ENCODE measurements at regions not wholly inside any gene's neighbourhood (a gene's known extent, or its start where the extent isn't known, plus 50 kb on each side); places are given as distances from the start of the nearest gene placed in this dataset.
"Not testable (repeated sequence)": the region's sequence is repeated elsewhere in the genome, so short reads cannot be mapped to it uniquely, and the experiment has no call there.

DNA sequence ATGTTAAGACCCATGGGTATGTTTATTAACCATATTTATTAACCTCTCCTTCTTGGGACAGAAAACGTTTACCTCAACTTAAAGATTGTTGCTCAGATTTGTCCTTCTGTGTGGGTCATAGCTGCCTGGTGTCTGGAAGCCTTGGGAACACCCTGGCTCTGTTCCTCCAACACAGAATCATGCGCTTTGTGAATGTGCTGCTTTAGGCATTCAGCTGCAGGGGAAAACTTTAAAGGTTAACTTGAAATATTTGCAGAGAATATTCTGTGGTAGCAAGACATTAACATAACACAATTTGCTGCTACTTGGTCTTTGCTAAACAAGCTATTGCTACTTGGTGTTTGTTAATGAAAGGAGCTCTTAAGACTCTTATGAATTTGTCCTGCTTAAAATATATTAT, 50.5 kb upstream of the THOC3 start:
- DNase-seq = not testable (repeated sequence)

DNA sequence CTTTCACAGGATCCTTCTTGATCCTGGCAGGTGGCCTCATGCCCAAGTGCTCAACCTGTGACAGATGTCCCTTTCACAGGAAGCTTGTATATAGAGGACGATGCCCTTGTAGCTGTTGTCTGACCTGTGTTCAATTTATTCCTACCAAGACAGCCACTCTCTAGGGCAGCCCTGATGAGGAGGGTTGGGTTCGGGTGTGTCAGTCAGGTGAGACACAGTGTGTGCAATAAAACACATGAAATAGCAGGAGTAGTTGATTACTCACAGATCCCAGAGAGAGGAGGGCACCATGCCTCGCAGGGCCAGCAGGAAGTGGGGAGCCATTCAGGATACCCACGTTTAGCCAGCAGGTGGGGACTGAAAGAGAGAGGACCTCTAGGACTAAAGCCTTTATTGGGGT, 52.7 kb upstream of the THOC3 start:
- not testable (repeated sequence) for DNase-seq

DNA sequence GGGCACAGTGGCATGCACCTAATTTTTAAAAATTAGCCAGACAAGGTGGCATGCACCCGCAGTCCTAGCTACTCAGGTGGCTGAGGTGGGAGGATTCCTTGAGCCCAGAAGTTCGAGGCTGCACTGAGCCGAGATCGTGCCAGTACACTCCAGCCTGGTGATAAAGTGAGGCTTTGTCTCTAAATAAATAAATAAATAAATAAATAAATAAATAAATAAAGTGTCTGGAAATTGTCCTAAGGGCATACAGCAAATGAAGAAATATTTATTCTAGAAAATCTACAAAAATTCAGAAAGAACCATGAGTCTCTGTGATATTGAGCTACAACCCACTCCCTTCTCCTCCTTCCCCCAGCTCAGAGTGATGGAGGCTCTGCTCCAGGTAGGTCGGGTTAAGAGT, 55.4 kb upstream of the THOC3 start:
- DNase-seq = not testable (repeated sequence)

DNA sequence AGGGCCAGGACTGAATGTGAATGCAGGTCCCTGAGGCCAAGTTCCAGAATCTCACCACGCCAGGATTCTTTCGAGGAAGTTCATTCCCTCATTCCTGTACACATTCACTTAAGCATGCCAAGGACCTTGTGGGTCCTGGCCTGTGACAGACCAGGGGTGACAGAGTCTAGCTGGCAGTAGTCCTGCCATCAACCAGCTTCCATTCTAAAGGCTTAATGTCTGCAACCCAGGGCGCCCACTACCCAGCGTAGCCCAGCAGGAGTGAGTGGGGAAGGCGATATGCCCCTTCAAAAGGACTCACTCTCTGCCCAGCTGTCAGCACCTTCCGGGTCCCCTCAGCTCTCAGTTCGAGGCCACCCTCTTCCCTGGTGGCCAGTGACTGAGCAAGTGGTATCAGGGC, 61.3 kb upstream of the THOC3 start:
- DNase-seq = not testable (repeated sequence)

DNA sequence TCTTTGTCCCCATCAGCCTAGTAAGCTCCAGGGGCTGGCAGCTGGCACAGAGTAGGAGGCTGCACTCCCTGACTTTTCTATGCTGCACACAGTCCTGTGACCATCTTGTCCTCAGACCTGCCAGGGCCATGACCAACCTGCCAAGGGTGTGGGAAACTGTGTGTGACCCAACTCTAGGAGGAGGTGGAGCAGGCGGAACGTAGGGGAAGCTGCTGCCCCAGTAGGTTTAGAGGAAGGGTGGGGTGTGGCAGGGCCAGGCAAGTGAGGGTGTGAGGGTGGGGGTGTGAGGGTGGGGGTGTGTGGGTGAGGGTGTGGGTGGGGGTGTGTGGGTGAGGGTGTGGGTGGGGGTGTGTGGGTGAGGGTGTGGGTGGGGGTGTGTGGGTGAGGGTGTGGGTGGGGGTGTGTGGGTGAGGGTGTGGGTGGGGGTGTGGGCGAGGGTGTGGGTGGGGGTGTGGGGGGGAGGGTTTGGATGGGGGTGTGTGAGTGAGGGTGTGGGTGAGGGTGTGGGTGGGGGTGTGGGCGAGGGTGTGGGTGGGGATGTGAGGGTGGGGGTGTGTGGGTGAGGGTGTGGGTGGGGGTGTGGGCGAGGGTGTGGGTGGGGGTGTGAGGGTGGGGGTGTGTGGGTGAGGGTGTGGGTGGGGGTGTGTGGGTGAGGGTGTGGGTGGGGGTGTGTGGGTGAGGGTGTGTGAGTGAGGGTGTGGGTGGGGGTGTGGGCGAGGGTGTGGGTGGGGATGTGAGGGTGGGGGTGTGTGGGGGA, 62.4 kb upstream of the THOC3 start:
- peak; percentile 33 for DNase-seq

DNA sequence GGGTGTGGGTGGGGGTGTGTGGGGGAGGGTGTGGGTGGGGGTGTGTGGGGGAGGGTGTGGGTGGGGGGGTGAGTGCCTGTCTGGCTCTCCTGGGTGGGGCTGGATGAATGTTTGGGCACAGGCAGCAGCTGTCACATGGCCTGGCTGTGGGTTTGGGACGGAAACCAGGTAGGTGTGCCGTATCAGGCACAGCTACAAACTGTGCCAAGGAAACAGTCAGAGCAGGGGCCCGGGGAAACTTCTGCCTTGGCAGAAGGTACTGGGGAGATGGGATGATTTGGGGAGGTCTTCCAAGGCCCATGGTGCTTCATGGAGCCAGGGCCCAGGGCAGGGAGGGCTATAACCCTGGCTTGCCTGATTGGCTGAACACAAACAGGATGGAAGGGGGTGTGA, 63.0 kb upstream of the THOC3 start:
- not testable (repeated sequence) for DNase-seq

DNA sequence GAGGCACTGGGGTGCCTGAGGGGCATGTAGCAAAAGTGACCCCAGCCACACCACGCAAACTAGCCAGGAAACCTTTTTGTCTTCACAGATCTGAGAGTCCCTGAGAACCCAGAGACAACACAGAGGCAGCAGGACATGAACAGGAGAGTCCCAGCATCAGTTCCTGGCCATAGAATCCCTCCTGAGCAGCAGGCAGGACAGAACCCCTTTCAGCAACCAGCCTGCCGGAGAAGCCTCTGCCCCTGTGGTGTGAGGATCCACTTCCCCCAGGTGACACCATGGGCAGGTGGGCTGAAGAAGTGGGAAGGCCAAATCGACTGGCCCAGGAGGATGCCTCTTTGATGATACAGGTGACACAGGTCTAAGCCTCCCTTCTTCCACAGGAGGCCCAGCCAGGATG, 65.1 kb upstream of the THOC3 start:
- not testable (repeated sequence) for DNase-seq

DNA sequence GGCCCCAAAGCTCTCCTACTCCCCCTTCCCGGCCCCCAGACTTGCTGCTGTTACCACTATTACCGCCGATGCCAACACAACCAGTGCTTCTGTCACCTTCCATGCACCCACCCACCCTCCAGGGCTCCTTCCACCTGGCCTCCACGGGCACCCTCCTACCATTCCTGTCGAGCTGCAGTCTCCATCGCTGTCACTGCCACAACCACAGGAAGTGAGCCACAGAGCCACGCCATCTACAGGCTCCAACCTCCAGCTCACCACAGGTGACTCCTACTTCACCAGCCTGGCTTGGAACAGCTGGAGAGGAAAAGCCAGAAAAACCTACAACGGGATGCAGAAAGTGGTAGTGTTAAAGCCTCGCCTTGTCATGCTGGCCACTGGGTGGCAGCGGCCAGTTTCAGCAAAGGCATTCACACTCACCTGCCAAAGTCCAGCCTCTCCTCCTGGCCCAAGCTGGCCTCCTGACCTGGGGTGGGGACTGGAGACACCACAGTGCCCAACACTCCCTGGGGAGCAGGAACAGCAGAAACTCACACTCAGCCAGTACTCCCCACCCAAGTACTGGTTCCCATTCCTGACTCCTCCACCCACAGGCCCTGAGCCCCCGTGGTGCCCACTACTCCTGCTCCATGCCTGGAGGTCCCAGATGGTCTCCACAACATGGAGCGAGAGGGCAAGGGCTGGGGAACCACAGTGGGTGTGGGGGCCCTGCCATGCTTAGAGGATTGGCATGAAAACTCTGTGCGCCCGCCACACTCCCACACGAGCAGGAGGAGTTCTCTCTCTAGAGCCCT, 66.5 kb upstream of the THOC3 start:
- not testable (repeated sequence) for DNase-seq

DNA sequence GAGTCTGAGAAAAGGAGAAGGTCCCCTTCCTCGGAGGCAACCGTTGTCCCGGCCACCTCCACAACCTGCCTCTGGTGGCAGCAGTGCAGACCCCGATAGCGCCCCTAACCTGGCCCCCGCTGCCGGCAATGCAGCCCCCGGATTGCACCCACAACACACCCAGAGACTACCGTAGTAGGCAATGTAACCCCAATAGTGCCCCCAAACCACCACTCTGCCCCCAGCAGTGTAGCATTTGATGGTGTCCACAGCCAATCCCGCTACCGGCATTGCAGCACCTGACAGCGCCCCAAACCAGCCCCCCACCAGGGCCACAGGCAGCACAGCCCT, 67.1 kb upstream of the THOC3 start:
- not testable (repeated sequence) for DNase-seq

DNA sequence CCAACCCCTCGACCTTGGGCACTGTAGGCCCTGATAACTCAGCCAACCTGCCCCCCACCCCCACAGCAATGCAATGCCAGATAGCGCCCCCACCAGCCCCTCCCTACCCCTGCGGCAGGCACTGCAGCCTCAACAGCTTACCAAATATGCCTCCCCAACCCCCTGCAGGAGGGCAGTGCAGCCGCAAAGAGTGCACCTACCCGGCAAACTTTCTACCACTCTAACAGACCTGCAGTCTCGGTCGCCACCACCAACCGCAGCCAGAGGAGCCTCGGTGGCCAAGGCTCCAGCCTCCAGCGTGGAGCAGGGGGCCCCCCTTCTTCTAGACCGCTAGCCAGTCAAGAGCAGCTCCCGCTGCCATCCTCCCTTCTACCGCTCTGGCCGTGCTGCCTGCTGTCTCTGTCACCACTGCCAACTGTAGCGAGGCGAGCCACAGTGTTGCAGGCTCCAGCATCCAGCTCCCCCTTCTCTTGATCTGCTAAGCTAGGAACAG, 67.7 kb upstream of the THOC3 start:
- DNase-seq = not testable (repeated sequence)

DNA sequence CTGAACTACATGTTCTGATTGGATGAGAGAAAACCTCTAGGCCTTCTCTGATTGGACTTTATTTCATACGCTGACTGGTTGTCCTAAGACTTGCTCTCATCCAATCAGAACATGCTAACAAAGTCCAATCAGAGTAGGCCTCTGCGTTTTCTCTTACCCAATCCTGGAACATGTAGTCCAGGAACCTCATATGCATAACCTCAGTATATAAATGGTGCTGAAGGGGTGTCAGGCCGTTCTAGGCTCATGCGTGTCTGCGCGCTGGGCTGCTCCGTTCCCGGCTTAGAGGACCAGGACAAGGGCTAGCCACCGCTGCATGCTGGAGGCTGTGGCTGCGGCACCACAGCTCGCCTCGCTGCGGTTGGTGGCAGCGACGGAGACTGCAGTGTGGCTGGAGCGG, 68.3 kb upstream of the THOC3 start:
- not testable (repeated sequence) for DNase-seq

DNA sequence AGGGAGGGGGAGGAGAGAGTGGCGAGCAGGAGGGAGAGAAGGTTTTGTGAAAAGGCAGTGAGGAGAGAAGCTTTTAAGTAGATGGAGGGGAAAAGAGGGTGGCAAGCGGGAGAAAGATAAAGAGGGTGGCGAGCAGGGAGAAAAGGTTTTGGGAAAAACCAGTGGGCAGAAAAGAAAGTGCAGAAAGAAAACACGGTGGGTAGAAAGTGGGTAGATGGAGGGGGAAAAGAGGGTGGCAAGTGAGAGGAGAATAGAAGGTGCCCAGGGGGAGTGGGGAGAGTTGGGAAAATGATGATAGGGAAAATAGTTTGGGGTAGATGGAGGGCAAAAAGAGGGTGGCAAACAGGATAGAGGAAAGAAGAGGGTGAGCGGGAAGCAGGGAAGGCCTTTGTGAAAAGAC, 69.1 kb upstream of the THOC3 start:
- DNase-seq = not testable (repeated sequence)

DNA sequence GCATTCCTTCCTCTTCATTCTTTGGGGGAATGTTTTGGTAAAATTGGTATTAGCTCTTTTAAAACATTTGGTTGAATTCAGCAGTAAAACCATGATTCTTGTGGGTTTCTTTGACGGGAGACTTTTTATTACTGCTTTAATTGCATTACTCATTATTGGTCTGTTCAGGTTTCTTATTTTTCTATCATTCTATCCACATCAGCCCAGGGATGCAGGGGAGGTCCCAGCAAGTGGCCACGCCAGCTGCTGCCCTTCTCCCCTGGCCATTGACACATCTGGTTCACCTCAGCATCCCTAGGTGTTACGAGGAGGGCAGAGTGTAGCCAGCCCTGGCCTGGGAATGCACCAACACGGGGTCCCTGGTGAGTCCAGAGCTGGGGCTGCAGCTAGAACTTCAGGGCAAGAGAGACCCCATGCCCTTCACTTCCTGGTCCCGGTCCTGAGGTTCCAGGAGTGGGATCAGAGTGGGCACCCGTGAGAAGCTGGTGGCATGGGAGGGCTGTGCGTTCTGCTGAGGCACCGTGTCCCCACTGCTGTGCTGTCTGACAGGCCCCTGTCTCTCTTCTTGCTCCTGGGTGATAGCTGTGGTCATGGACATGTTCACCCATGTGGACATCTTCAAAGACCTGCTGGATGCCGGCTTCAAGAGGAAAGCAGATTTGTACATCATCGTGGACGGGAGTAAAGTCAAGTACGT, 72.1 kb upstream of the THOC3 start:
- not testable (repeated sequence) for DNase-seq

DNA sequence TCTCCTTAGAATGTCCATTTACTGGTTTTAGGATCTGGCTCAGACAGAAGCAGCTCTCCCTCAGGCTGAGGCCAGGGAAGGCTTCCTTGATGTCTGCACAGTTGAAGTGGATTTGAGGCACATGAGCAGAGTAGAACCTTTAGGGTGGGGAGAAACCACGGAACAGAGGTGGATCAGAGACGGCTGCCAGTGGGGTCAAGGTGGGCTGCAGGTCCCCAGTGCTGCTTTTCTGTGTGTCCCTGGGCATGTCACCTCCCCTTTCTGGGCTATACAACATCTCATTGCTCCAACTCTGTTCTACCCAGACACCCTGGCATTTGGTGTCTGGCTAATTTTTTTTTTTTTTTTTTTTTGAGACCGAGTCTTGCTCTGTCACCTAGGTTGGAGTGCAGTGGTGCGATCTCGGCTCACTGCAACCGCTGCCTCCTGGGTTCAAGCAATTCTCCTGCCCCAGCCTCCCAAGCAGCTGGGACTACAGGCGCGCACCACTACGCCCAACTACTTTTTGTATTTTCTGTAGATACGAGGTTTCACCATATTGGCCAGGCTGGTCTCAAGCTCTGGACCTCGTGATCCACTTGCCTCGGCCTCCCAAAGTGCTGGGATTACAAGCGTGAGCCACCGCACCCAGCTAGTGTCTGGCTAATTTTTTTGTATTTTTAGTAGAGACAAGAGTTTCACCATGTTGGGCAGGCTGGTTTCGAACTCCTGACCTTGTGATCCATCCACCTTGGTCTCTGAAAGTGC, 73.3 kb upstream of the THOC3 start:
- DNase-seq = not testable (repeated sequence)

DNA sequence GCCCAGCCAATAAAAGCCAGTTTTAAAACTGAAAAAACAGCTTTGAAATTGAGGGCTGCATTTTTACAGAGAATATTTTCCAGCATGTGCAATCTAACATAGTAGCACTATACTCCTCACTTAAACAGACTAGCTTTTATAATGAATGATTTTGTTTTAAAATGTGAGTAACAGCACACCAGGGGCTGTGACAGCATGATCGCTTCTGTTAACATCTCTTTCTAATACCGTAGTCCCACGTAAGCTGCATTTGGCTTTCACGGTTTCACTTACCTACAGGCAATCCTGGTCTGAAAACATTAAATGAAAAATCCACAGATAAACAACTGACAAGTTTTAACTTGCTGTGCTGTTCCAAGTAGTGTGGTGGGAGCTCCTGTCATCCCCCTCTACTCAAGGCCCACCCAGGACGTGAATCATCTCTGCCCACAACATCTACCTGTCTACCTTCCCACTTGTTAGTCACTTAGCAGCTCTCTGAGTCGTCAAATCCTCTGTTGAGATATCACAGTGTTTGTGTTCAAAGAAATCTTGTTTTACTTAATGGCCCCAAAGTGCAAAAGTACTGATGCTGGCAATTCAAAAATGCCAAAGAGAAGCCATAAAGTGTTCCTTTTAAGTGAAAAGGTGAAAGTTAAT, 74.0 kb upstream of the THOC3 start:
- peak; percentile 48 for DNase-seq

DNA sequence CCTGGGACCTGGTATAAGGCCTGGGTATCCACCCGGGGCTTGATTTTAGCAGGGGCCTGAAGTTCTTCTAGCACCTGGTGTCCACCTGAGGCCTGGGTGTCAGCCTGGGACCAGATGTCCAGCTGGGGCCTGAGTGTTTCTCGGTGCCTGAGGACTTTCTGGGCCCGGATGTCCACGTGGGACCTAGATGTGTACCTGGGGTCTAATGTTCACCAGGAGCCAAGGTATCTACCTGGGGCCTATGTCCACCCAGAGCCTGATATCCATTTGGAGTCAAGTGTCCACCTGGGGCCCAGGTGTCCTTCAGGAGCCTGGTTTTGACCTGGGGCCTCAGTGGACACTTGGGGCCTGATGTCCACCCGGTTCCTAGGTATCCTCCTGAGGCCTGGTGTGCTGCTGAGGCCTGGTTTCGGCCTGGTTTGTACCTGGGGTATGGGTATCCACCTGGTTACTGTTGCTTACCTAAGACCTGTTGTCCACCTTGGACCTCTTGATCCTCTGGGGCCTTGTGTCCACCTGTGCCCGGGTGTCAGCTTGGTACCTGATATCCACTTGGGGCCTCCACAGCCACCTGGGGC, 75.2 kb upstream of the THOC3 start:
- not testable (repeated sequence) for DNase-seq

DNA sequence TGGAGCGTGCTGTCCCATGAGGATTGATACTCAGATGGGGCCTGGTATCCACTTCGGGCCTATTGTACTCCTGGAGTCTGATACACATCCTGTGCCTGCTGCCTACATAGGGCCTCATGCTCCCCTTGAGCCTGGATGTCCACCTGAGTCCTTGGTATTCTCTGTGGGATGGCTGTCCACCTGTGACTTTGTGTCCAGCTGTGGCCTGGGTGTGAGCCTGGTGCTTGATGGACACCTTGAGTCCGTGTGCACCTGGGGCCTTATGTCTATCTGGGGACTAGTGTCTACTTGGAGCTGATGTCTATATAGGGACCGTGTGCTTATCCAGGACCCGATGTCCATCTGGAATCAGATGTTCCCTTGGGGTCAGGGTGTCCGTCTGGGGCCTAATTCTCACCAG, 75.9 kb upstream of the THOC3 start:
- DNase-seq = not testable (repeated sequence)

DNA sequence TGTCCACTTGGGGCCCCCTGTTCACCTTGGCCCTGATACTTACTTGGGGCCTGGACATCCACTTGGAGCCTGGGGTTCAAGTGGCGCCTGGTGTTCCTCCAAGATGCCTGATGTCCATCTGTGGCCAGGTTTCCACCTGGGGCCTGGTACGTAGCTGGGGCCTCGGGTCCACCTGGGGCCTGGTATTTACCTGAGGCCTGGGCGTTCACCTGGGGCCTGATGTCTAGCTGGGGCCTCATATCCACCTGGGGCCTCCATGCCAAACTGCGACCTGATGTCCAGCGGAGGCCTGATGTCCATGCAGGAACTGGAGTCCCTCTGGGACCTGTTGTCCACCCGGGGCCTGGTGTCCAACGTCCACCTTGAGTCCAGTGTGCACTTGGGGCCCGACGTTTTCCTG, 76.3 kb upstream of the THOC3 start:
- DNase-seq = not testable (repeated sequence)

DNA sequence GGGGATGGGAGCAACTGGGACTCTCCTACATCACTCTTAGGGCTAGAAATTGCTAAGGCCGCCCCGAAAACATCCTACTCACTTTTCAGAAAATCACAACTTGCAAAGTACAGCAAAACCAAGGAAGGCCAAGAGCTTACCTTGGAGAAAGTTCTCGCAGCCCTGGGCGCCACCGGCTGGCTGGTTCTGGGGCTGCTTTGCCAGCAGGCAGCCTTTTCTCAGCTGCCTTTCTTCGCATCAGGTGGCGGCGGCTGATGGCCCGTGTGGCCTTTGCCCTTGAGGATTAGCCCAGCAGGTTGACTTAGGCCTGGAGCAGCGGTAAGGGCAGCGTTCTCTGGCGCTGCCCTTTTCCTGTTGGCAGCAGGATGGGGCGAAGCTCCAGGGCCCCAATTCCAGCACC, 77.3 kb upstream of the THOC3 start:
- not testable (repeated sequence) for DNase-seq

DNA sequence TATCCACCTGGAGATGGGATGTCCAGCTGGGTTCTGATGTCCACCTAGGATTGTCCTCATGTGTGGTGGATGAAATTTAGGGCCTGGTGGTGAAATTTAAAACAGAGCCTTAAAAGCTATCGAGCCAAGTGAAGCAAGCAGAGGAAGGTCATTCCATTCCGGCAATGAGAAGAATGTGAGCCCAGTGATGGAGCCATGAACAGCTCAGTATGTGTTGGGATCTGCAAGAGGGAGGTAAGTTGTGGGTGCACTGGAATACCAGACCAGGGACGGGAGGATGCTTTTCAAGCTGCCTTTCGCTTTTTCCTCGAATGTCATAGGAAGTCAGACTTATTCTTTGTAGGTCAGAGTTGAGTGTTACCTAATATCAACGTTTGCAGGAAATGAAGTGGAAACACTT, 80.6 kb upstream of the THOC3 start:
- DNase-seq = not testable (repeated sequence)

DNA sequence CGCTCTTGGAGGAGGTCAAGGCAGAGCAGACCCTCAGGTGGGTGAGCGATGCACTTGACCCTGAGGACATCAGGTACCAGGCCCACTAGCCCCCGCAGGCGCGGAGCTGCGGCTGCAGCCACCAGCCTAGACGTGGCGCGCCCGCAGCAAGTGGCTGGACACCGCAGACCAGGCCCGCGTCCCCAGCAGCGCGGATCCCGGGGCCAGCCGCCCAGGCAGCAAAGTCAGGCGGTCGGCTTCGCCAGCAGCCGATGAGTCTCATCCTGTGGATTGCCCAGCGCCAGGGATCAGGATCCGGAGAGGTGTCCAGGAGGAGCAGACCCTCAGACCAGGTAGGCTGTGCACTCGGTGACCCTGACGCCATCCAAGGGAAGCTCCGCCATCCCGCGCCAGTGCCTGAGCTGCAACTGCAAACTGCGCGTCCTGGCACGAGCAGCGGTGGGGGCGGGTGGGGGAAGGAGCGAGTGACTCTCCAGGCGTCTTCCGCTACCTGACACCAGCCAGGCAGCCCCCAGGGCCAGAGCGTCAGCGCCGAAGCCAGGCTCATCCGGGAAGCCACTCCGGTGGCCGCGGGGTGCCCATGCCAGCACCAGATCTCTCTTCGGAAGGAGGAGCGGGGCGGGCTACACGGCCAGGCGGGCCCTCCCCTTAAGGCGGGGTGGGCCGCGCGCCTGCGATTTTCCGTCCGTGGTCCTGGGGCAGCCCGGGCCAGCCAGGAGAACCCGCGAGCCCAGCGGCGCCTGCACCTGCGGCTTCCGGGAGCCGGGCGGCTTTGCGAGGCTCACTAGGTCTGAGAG, 92.6 kb upstream of the THOC3 start:
- not testable (repeated sequence) for DNase-seq
